GM19240 (cell line): ENCODE measurements at regions not wholly inside any gene's neighbourhood (a gene's known extent, or its start where the extent isn't known, plus 50 kb on each side); places are given as distances from the start of the nearest gene placed in this dataset.
"Not testable (repeated sequence)": the region's sequence is repeated elsewhere in the genome, so short reads cannot be mapped to it uniquely, and the experiment has no call there.

ENCODE experiments used
- DNase-seq: peaks from one replicate; pipeline ENCODE4 v3.0.0; 2011; ENCODE audit warnings: low spot score; ENCODE audit not compliant: insufficient read length

- not testable (repeated sequence) for DNase-seq
Measured at GRCh38 chr4:121616449-121616848, 80.3 kb downstream of the ANXA5 start.

GRCh38 chr4:121614101-121614500 lies 82.7 kb downstream of the ANXA5 start:
- DNase-seq = no peak

GRCh38 chr4:121599049-121599448 lies 97.7 kb downstream of the ANXA5 start:
- no peak for DNase-seq

- DNase-seq = no peak
Measured at GRCh38 chr4:121597346-121597934, 99.3 kb downstream of the ANXA5 start.

- no peak for DNase-seq
Measured at GRCh38 chr4:121594796-121595526, 101.8 kb downstream of the ANXA5 start.

- no peak for DNase-seq
Measured at GRCh38 chr4:121593760-121594159, 103.0 kb downstream of the ANXA5 start.

- DNase-seq = not testable (repeated sequence)
Measured at GRCh38 chr4:121592257-121592656, 104.5 kb downstream of the ANXA5 start.

GRCh38 chr4:121584836-121585235 lies 111.9 kb downstream of the ANXA5 start:
- DNase-seq = no peak

GRCh38 chr4:121583396-121583795 lies 113.4 kb downstream of the ANXA5 start:
- DNase-seq = no peak

- DNase-seq = no peak
Measured at GRCh38 chr4:121582296-121582695, 114.5 kb downstream of the ANXA5 start.

GRCh38 chr4:121575392-121575791 lies 121.4 kb downstream of the ANXA5 start:
- DNase-seq = not testable (repeated sequence)

- no peak for DNase-seq
Measured at GRCh38 chr4:121574618-121575017, 122.2 kb downstream of the ANXA5 start.

GRCh38 chr4:121567748-121568147 lies 129.0 kb downstream of the ANXA5 start:
- no peak for DNase-seq

- no peak for DNase-seq
Measured at GRCh38 chr4:121564840-121565375, 131.9 kb downstream of the ANXA5 start.

GRCh38 chr4:121562811-121563210 lies 134.0 kb downstream of the ANXA5 start:
- no peak for DNase-seq

GRCh38 chr4:121555315-121556107 lies 141.3 kb downstream of the ANXA5 start:
- no peak for DNase-seq

- DNase-seq = no peak
Measured at GRCh38 chr4:121554382-121554781, 142.4 kb downstream of the ANXA5 start.

GRCh38 chr4:121551881-121552280 lies 144.9 kb downstream of the ANXA5 start:
- DNase-seq = no peak

GRCh38 chr4:121551271-121551670 lies 145.5 kb downstream of the ANXA5 start:
- DNase-seq = no peak

- no peak for DNase-seq
Measured at GRCh38 chr4:121541696-121542095, 155.1 kb downstream of the ANXA5 start.

GRCh38 chr4:121535351-121535750 lies 154.5 kb upstream of the QRFPR start:
- DNase-seq = no peak

- no peak for DNase-seq
Measured at GRCh38 chr4:121534187-121534586, 153.4 kb upstream of the QRFPR start.
